Mucosa of descending colon (tissue), 3 donors: ENCODE measurements at regions not wholly inside any gene's neighbourhood (a gene's known extent, or its start where the extent isn't known, plus 50 kb on each side); places are given as distances from the start of the nearest gene placed in this dataset.

Source experiments
- ATAC-seq: fragments of 200-7000 bp; cut with Tn5 transposase; one replicate; pipeline ENCODE4 v1.9.1; 2020; ENCODE audit warnings: mild to moderate bottlenecking, moderate library complexity
- DNase-seq, 3 donors: peaks; one replicate each; pipeline ENCODE4 v3.0.0-alpha.2; 2020
- H3K36me3 ChIP-seq: fragments of 200-600 bp; one replicate; pipeline ENCODE4 v1.8.0; 2021; ENCODE audit warnings: low read depth, mild to moderate bottlenecking
- H3K4me1 ChIP-seq: fragments of 200-600 bp; one replicate; pipeline ENCODE4 v1.8.0; 2021; ENCODE audit warnings: low read depth, mild to moderate bottlenecking
- H3K4me3 ChIP-seq: fragments of 200-600 bp; one replicate; pipeline ENCODE4 v1.8.0; 2021; ENCODE audit warnings: mild to moderate bottlenecking
- H3K9me3 ChIP-seq: fragments of 200-600 bp; one replicate; pipeline ENCODE4 v1.8.0; 2021; ENCODE audit warnings: mild to moderate bottlenecking
- intact Hi-C, 2 donors: fragments of 100-400 bp; cut with DNase I in 1 of 2; cut with micrococcal nuclease in 1 of 2; formaldehyde crosslinking; loops; one replicate each; pipeline versions ENCODE4 v1.11.0 to v1.11.1; 2022; cut with DNase I, micrococcal nuclease
- TF ChIP-seq, protein P1 (sequence below): fragments of 200-600 bp; IDR thresholded peaks from one replicate; pipeline ENCODE4 v1.8.0; 2022; ENCODE audit warnings: antibody characterized with exemption, mild to moderate bottlenecking
- donor health status: DM: no; HTN: no; CAD: no; lungs with moderate emphysema.
- donor health status: DM: no; HTN: no; CAD: no.
- donor health status: DM: no; HTN: yes; CAD: no.

- TF ChIP-seq, protein P1, sequence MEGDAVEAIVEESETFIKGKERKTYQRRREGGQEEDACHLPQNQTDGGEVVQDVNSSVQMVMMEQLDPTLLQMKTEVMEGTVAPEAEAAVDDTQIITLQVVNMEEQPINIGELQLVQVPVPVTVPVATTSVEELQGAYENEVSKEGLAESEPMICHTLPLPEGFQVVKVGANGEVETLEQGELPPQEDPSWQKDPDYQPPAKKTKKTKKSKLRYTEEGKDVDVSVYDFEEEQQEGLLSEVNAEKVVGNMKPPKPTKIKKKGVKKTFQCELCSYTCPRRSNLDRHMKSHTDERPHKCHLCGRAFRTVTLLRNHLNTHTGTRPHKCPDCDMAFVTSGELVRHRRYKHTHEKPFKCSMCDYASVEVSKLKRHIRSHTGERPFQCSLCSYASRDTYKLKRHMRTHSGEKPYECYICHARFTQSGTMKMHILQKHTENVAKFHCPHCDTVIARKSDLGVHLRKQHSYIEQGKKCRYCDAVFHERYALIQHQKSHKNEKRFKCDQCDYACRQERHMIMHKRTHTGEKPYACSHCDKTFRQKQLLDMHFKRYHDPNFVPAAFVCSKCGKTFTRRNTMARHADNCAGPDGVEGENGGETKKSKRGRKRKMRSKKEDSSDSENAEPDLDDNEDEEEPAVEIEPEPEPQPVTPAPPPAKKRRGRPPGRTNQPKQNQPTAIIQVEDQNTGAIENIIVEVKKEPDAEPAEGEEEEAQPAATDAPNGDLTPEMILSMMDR = no peak
- intact Hi-C loops = no loop called here
- Histone ChIP-seq H3K4me1 (no peaks in the 10 kb centered on the region), H3K9me3 (peaks cover 2% of the 10 kb centered on the region), H3K4me3 (no peak overlapping the region), H3K36me3 (no peaks in the 10 kb centered on the region)
- ATAC-seq (no peak), DNase-seq (no peak)
Measured at GRCh38 chr16:86378128-86378527, 132.2 kb upstream of the FOXF1 start.

DNA sequence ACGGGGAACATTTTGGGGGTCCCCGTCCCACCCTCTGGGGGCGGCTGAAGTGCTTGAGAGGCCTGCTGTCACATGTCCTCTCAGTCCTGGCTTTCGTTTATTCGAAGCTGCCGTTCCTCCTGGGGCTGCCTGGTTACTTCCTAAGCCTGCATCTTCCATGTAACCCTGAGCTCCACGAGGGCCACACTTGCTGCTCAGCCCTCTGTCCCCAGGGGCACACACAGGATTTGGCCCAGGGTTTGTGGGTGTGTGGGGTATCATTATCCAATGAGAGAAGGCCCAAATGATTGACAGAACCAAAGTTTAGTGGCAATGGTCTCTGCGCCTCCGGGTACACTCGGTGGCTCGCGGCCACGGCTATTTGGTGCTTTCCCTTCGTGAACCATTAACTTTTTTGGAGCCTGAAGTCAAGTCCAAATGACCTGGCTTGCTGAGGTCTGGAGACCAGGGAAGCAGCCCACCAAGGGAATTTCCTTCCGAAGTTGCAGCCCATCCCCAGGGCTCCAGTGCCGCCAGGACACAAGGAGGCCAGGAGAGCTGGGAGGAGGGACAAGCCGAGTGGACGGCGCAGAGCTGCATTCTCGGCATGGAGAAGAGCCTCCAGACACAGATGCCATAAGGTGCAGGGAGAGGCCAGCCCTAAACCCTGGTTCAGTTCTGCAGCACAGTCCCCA is 131.4 kb upstream of the FOXF1 start:
- Histone ChIP-seq H3K36me3 (no peaks in the 10 kb centered on the region), H3K9me3 (peaks cover 2% of the 10 kb centered on the region), H3K4me3 (no peak overlapping the region), H3K4me1 (no peaks in the 10 kb centered on the region)
- DNase-seq = no peak
- intact Hi-C loops = no loop called here
- TF ChIP-seq, protein P1 = no peak
- ATAC-seq = no peak

DNA sequence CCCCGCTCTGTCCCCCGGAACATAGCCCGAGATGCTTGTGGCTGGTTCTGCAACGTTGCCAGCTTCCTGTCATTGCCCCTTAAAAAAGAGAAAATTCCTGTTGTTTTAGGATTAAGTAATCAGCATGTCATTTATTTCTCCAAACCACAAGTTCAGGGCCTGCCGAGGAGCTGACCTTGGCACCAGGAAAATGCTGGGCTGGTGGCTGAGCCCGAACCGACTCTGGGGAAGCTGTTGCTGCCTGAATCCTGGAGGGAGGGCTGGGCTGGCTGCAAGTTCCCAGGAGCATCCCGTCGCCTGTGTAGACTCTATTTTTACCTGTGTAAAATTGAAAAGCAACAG is 130.9 kb upstream of the FOXF1 start:
- ATAC-seq (no peak), DNase-seq (no peak)
- Histone ChIP-seq H3K9me3 (peaks cover 1% of the 10 kb centered on the region), H3K4me1 (no peaks in the 10 kb centered on the region), H3K36me3 (no peaks in the 10 kb centered on the region), H3K4me3 (no peak overlapping the region)
- intact Hi-C loops = no loop called here
- TF ChIP-seq, protein P1 = no peak

DNA sequence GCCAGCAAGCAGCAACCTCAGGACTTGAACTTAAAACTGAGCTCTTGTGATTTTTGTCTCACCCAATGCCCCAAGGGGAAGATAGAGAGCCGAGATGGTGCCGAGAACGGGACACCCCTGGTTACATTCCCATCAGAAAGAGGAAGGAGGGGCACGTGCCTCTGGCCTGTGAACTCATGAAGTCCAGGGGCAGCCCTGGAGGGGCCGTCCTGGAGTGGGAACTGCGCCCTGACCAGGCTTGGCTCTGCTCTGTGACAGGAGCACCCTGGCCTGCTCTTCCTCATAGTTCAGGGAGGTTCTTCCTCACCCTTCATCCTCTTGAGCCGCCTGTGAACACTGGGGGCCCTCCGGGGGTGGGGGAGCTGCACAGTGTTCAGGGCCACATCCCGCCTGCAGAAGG is 130.3 kb upstream of the FOXF1 start:
- Histone ChIP-seq H3K4me1 (no peaks in the 10 kb centered on the region), H3K4me3 (no peak overlapping the region), H3K36me3 (no peaks in the 10 kb centered on the region), H3K9me3 (no peaks in the 10 kb centered on the region)
- intact Hi-C loops = no loop called here
- TF ChIP-seq, protein P1 = no peak
- DNase-seq (peak in 1 of 3 donors; percentile 20), ATAC-seq (no peak)

DNA sequence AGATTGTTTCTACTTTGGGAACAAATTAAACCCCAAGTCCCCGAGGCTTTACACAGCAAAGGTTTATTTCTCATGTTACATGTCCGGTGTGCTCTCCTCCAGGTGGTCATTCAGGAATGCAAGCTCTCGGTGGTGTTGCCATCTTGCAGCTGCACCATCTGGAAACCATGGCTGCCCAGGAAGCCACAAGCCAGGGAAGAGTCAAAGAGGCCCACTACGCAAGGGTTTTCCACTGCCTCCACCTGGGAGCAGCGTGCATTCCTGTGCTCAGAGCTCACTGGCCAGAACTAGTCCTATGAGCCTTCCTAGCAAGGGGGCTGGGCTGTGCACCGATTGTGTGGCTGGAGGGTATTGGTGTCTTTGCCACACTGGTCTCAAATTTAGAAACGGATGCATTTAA is 128.8 kb upstream of the FOXF1 start:
- intact Hi-C loops = no loop called here
- DNase-seq = no peak
- Histone ChIP-seq H3K36me3 (no peaks in the 10 kb centered on the region), H3K9me3 (no peaks in the 10 kb centered on the region), H3K4me3 (no peak overlapping the region), H3K4me1 (no peaks in the 10 kb centered on the region)
- no peak for ATAC-seq
- TF ChIP-seq, protein P1 = no peak
